GM12891 (cell line): ENCODE measurements at regions not wholly inside any gene's neighbourhood (a gene's known extent, or its start where the extent isn't known, plus 50 kb on each side); places are given as distances from the start of the nearest gene placed in this dataset.

Experiments used
- POLR2A ChIP-seq: IDR thresholded peaks from 2 replicates; pipeline ENCODE4 v1.6.1; 2011; ENCODE audit warnings: low read depth, low read length, control low read depth
- POLR2AphosphoS5 ChIP-seq: IDR thresholded peaks from 2 replicates; pipeline ENCODE4 v1.6.1; 2011; ENCODE audit warnings: low read depth, low read length, control low read depth
- SPI1 ChIP-seq: IDR thresholded peaks from 2 replicates; pipeline ENCODE4 v1.6.1; 2011; ENCODE audit warnings: low read depth, low read length, control low read depth

GRCh38 chr13:75050419-75051046, 431.4 kb downstream of the TBC1D4 start:
- TF ChIP-seq SPI1 (no peak), POLR2A (no peak), POLR2AphosphoS5 (no peak)
